DND-41 (cell line): ENCODE measurements at regions not wholly inside any gene's neighbourhood (a gene's known extent, or its start where the extent isn't known, plus 50 kb on each side); places are given as distances from the start of the nearest gene placed in this dataset.

Source experiments
- CTCF ChIP-seq: IDR thresholded peaks from 2 replicates; pipeline ENCODE4 v1.5.1; 2012; ENCODE audit warnings: borderline replicate concordance, low read length, moderate library complexity, mild to moderate bottlenecking; ENCODE audit not compliant: poor library complexity, severe bottlenecking; ENCODE audit errors: extremely low read depth
- EZH2 ChIP-seq: IDR thresholded peaks from 3 replicates; pipeline ENCODE4 v1.6.1; 2012; ENCODE audit warnings: borderline replicate concordance, low read depth, mild to moderate bottlenecking, moderate library complexity, low read length, inconsistent platforms; ENCODE audit not compliant: severe bottlenecking

- TF ChIP-seq EZH2 (no peak), CTCF (no peak)
Observed at GRCh38 chr14:99052467-99052866, 219.5 kb downstream of the BCL11B start.
